Body of pancreas (tissue), 4 donors: ENCODE measurements at regions not wholly inside any gene's neighbourhood (a gene's known extent, or its start where the extent isn't known, plus 50 kb on each side); places are given as distances from the start of the nearest gene placed in this dataset.

Source experiments
- CTCF ChIP-seq, 7 experiments: fragments of 450-650 bp in 4 of 7; fragments of 200-600 bp in 3 of 7; sonication (generic) in 3 of 7; IDR thresholded peaks; one replicate each; pipeline ENCODE4 v1.5.1; 2016 to 2019; ENCODE audit warnings: antibody characterized with exemption in 7 of 7
- POLR2A ChIP-seq, 3 donors: fragments of 450-650 bp; IDR thresholded peaks; one replicate each; pipeline ENCODE4 v1.6.1; 2016; ENCODE audit warnings: antibody characterized with exemption in 3 of 3, mild to moderate bottlenecking in 2 of 3

- TF ChIP-seq CTCF (IDR thresholded peaks at IDR 0.05) (no peak), POLR2A (IDR thresholded peaks at IDR 0.05) (no peak)
Observed at GRCh38 chr14:53855574-53855973, 101.1 kb downstream of the BMP4 start.
